Neural cell (in vitro differentiated cells): ENCODE measurements at regions not wholly inside any gene's neighbourhood (a gene's known extent, or its start where the extent isn't known, plus 50 kb on each side); places are given as distances from the start of the nearest gene placed in this dataset.

Source experiments
- POLR2AphosphoS5 ChIP-seq: IDR thresholded peaks from 2 replicates; pipeline ENCODE4 v1.6.1; 2012
- TF ChIP-seq, protein P1 (sequence below): fragments of 450-650 bp; IDR thresholded peaks from 2 replicates; pipeline ENCODE4 v1.5.1; 2014; ENCODE audit warnings: antibody characterized with exemption, mild to moderate bottlenecking, moderate library complexity; ENCODE audit not compliant: poor library complexity, severe bottlenecking

DNA sequence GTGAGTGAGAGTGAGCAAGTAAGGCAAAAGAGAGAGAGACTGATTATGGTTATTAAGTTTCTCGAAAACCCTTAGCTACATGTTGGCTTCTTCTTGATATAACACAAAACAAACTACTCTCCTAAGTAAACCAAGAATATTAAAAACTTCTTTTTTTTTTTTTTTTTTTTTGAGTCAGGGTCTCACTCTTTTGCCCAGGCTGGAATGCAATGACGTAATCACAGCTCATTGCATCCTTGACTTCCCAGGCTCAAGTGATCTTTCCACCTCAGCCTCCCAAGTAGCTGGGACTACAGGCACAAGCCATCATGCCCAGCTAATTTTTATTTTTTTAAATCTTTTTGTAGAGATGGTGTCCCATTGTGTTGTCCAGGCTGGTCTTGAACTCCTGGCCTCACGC is 102.2 kb upstream of the IL6 start:
- TF ChIP-seq, protein P1, sequence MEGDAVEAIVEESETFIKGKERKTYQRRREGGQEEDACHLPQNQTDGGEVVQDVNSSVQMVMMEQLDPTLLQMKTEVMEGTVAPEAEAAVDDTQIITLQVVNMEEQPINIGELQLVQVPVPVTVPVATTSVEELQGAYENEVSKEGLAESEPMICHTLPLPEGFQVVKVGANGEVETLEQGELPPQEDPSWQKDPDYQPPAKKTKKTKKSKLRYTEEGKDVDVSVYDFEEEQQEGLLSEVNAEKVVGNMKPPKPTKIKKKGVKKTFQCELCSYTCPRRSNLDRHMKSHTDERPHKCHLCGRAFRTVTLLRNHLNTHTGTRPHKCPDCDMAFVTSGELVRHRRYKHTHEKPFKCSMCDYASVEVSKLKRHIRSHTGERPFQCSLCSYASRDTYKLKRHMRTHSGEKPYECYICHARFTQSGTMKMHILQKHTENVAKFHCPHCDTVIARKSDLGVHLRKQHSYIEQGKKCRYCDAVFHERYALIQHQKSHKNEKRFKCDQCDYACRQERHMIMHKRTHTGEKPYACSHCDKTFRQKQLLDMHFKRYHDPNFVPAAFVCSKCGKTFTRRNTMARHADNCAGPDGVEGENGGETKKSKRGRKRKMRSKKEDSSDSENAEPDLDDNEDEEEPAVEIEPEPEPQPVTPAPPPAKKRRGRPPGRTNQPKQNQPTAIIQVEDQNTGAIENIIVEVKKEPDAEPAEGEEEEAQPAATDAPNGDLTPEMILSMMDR: no peak
- no peak for TF ChIP-seq POLR2AphosphoS5
